ENCODE measurements at regions not wholly inside any gene's neighbourhood (a gene's known extent, or its start where the extent isn't known, plus 50 kb on each side); places are given as distances from the start of the nearest gene placed in this dataset.
"Not testable (repeated sequence)": the region's sequence is repeated elsewhere in the genome, so short reads cannot be mapped to it uniquely, and the experiment has no call there.

GRCh38 chr10:100638969-100639368 lies 103.2 kb downstream of the HIF1AN start:
- DNase-seq (ENCODE audit: low read depth, low spot score): not testable (repeated sequence)

- DNase-seq (ENCODE audit: low read depth, low spot score): no peak
Observed at GRCh38 chr10:100642295-100642994, 102.9 kb upstream of the PAX2 start.

GRCh38 chr10:100645091-100645490 lies 100.3 kb upstream of the PAX2 start:
- DNase-seq (ENCODE audit: low read depth, low spot score): no peak

GRCh38 chr10:100645613-100646392 lies 99.6 kb upstream of the PAX2 start:
- DNase-seq (ENCODE audit: low read depth, low spot score): no peak

- no peak for DNase-seq (ENCODE audit: low read depth, low spot score)
Observed at GRCh38 chr10:100647928-100648327, 97.5 kb upstream of the PAX2 start.

GRCh38 chr10:100650693-100651092 lies 94.7 kb upstream of the PAX2 start:
- DNase-seq (ENCODE audit: low read depth, low spot score): no peak

GRCh38 chr10:100651099-100651498 lies 94.3 kb upstream of the PAX2 start:
- not testable (repeated sequence) for DNase-seq (ENCODE audit: low read depth, low spot score)

GRCh38 chr10:100651916-100652315 lies 93.5 kb upstream of the PAX2 start:
- no peak for DNase-seq (ENCODE audit: low read depth, low spot score)

GRCh38 chr10:100652406-100653135 lies 92.8 kb upstream of the PAX2 start:
- no peak for DNase-seq (ENCODE audit: low read depth, low spot score)

- no peak for DNase-seq (ENCODE audit: low read depth, low spot score)
Observed at GRCh38 chr10:100653238-100653956, 92.0 kb upstream of the PAX2 start.

- DNase-seq (ENCODE audit: low read depth, low spot score): no peak
Observed at GRCh38 chr10:100653957-100654781, 91.2 kb upstream of the PAX2 start.

- DNase-seq (ENCODE audit: low read depth, low spot score): no peak
Observed at GRCh38 chr10:100654782-100655325, 90.5 kb upstream of the PAX2 start.

GRCh38 chr10:100655326-100655759 lies 90.0 kb upstream of the PAX2 start:
- no peak for DNase-seq (ENCODE audit: low read depth, low spot score)

- no peak for DNase-seq (ENCODE audit: low read depth, low spot score)
Observed at GRCh38 chr10:100655760-100656421, 89.5 kb upstream of the PAX2 start.

GRCh38 chr10:100656454-100656853 lies 88.9 kb upstream of the PAX2 start:
- DNase-seq (ENCODE audit: low read depth, low spot score): no peak

GRCh38 chr10:100658269-100658668 lies 87.1 kb upstream of the PAX2 start:
- no peak for DNase-seq (ENCODE audit: low read depth, low spot score)

GRCh38 chr10:100659361-100660098 lies 85.9 kb upstream of the PAX2 start:
- DNase-seq (ENCODE audit: low read depth, low spot score): no peak

GRCh38 chr10:100660365-100660764 lies 85.0 kb upstream of the PAX2 start:
- DNase-seq (ENCODE audit: low read depth, low spot score): no peak

GRCh38 chr10:100660945-100661344 lies 84.4 kb upstream of the PAX2 start:
- DNase-seq (ENCODE audit: low read depth, low spot score): no peak

Data from activated CD4-positive, CD25-positive, alpha-beta regulatory T cell treated with anti-CD3 and anti-CD28 coated beads, Interleukin-2, amount 50 U/mL, for 16 hours (primary cell).